PC-3 (cell line): ENCODE measurements at regions not wholly inside any gene's neighbourhood (a gene's known extent, or its start where the extent isn't known, plus 50 kb on each side); places are given as distances from the start of the nearest gene placed in this dataset.

Experiments
- ATAC-seq: fragments of 200-7000 bp; cut with Tn5 transposase; 2 replicates; pipeline ENCODE4 v1.9.1; 2020; ENCODE audit warnings: mild to moderate bottlenecking, moderate library complexity
- BruUV-seq: library from RNA; stranded (reverse); fragments of 400-500 nt; replicated peaks from 2 replicates; lab custom pipeline; 2021; lab: Mats Ljungman, UMichigan
- CTCF ChIA-PET: fragments of 300-600 bp; sonication (Branson Sonifier 250); formaldehyde crosslinking; loops from one replicate; lab custom pipeline; 2022; ENCODE audit warnings: antibody characterized with exemption; lab: Charles Lee
- POLR2A ChIA-PET: fragments of 300-600 bp; sonication (Branson Sonifier 250); formaldehyde crosslinking; loops from one replicate; lab custom pipeline; 2022; ENCODE audit warnings: antibody characterized with exemption; ENCODE audit not compliant: unreplicated experiment; lab: Charles Lee
- DNase-seq: peaks from one replicate; pipeline ENCODE4 v3.0.0-alpha.2; 2015
- H2AFZ ChIP-seq: fragments of 300-600 bp; sonication (generic); 2 replicates; pipeline ENCODE4 v1.6.0; 2016; ENCODE audit warnings: antibody characterized with exemption, low read length
- H3F3A ChIP-seq: fragments of 300-600 bp; sonication (generic); one replicate; pipeline ENCODE4 v1.6.0; 2017; ENCODE audit warnings: antibody characterized with exemption, low read length, control low read depth, mild to moderate bottlenecking; ENCODE audit not compliant: unreplicated experiment
- H3K27ac ChIP-seq: fragments of 300-600 bp; sonication (generic); 2 replicates; pipeline ENCODE4 v1.5.1; 2016; ENCODE audit warnings: mild to moderate bottlenecking, low read length
- H3K27me3 ChIP-seq: fragments of 300-600 bp; sonication (generic); 2 replicates; pipeline ENCODE4 v1.6.1; 2016; ENCODE audit warnings: low read length, mixed read lengths
- H3K36me3 ChIP-seq: fragments of 300-600 bp; sonication (generic); 2 replicates; pipeline ENCODE4 v1.6.1; 2016; ENCODE audit warnings: low read depth, mixed run types, low read length, mixed read lengths
- H3K4me1 ChIP-seq: fragments of 300-600 bp; sonication (generic); 2 replicates; pipeline ENCODE4 v1.5.1; 2016; ENCODE audit warnings: low read length; ENCODE audit not compliant: insufficient read depth
- H3K4me2 ChIP-seq: fragments of 300-600 bp; sonication (generic); 2 replicates; pipeline ENCODE4 v1.6.0; 2016; ENCODE audit warnings: low read length
- H3K4me3 ChIP-seq: fragments of 300-600 bp; sonication (generic); 2 replicates; pipeline ENCODE4 v1.5.1; 2016; ENCODE audit warnings: mild to moderate bottlenecking, low read length, mixed read lengths
- H3K79me2 ChIP-seq: fragments of 300-600 bp; sonication (generic); 2 replicates; pipeline ENCODE4 v1.6.1; 2017; ENCODE audit warnings: low read length, mixed read lengths
- H3K9ac ChIP-seq: fragments of 300-600 bp; sonication (generic); 2 replicates; pipeline ENCODE4 v1.6.0; 2016; ENCODE audit warnings: mild to moderate bottlenecking, low read length
- H3K9me2 ChIP-seq: fragments of 300-600 bp; sonication (generic); replicated peaks from 2 replicates; pipeline ENCODE4 v1.6.1; 2016; ENCODE audit warnings: mixed run types, low read length, mixed read lengths
- H3K9me3 ChIP-seq: fragments of 300-600 bp; sonication (generic); 2 replicates; pipeline ENCODE4 v1.6.1; 2016; ENCODE audit warnings: low read length, mixed read lengths
- H4K20me1 ChIP-seq: fragments of 300-600 bp; sonication (generic); 2 replicates; pipeline ENCODE4 v1.6.1; 2016; ENCODE audit warnings: low read length, mixed read lengths
- EZH2 ChIP-seq: fragments of 300-600 bp; sonication (generic); IDR thresholded peaks from one replicate; pipeline ENCODE4 v1.6.1; 2017; ENCODE audit warnings: antibody characterized with exemption, mild to moderate bottlenecking, low read length; ENCODE audit not compliant: unreplicated experiment
- EZH2phosphoT487 ChIP-seq: fragments of 300-600 bp; sonication (generic); IDR thresholded peaks from 2 replicates; pipeline ENCODE4 v1.6.1; 2018; ENCODE audit warnings: mild to moderate bottlenecking, antibody characterized with exemption, low read length, borderline replicate concordance
- intact Hi-C: fragments of 100-400 bp; cut with micrococcal nuclease; formaldehyde crosslinking; loops from 2 replicates; pipeline ENCODE4 v1.9.0; 2023
- TF ChIP-seq, protein P1 (sequence below): fragments of 300-600 bp; sonication (generic); conservative IDR thresholded peaks from 2 replicates; pipeline ENCODE4 v1.5.1; 2017; ENCODE audit warnings: antibody characterized with exemption, low read depth, mild to moderate bottlenecking, low read length

GRCh38 chr4:27141530-27141929, 280.9 kb downstream of the STIM2 start:
- Histone ChIP-seq H3K9ac (no peak overlapping the region), H3F3A (no peaks in the 10 kb centered on the region), H3K4me3 (no peak overlapping the region), H3K9me2 (no peaks in the 10 kb centered on the region), H3K4me1 (no peaks in the 10 kb centered on the region), H3K27ac (no peak overlapping the region), H3K79me2 (no peaks in the 10 kb centered on the region), H3K27me3 (no peaks in the 10 kb centered on the region), H3K9me3 (no peaks in the 10 kb centered on the region), H3K36me3 (no peaks in the 10 kb centered on the region), H4K20me1 (no peaks in the 10 kb centered on the region), H3K4me2 (no peak overlapping the region), H2AFZ (no peak overlapping the region)
- ChIA-PET POLR2A (no interaction called here), CTCF (no interaction called here)
- no TSS peak for BruUV-seq
- DNase-seq (no peak), ATAC-seq (no peak)
- TF ChIP-seq, protein P1, sequence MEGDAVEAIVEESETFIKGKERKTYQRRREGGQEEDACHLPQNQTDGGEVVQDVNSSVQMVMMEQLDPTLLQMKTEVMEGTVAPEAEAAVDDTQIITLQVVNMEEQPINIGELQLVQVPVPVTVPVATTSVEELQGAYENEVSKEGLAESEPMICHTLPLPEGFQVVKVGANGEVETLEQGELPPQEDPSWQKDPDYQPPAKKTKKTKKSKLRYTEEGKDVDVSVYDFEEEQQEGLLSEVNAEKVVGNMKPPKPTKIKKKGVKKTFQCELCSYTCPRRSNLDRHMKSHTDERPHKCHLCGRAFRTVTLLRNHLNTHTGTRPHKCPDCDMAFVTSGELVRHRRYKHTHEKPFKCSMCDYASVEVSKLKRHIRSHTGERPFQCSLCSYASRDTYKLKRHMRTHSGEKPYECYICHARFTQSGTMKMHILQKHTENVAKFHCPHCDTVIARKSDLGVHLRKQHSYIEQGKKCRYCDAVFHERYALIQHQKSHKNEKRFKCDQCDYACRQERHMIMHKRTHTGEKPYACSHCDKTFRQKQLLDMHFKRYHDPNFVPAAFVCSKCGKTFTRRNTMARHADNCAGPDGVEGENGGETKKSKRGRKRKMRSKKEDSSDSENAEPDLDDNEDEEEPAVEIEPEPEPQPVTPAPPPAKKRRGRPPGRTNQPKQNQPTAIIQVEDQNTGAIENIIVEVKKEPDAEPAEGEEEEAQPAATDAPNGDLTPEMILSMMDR, result no peak
- intact Hi-C loops, result no loop called here

- BruUV-seq, result no TSS peak
- H3F3A ChIP-seq, result no peaks in the 10 kb centered on the region
- DNase-seq (no peak), ATAC-seq (no peak)
- no peaks in the 10 kb centered on the region for H4K20me1 ChIP-seq
- no peak overlapping the region for H3K4me3 ChIP-seq
- no peaks in the 10 kb centered on the region for H3K36me3 ChIP-seq
- no peak for TF ChIP-seq EZH2phosphoT487
- no peak for TF ChIP-seq EZH2
- TF ChIP-seq, protein P1, result no peak
- H3K4me2 ChIP-seq, result no peak overlapping the region
- no peaks in the 10 kb centered on the region for H3K9me3 ChIP-seq
- H3K9ac ChIP-seq, result no peak overlapping the region
- no peaks in the 10 kb centered on the region for H3K27me3 ChIP-seq
- H3K27ac ChIP-seq, result no peak overlapping the region
- CTCF ChIA-PET, result no interaction called here
- no peaks in the 10 kb centered on the region for H3K4me1 ChIP-seq
- no peak overlapping the region for H2AFZ ChIP-seq
- intact Hi-C loops, result no loop called here
- no peaks in the 10 kb centered on the region for H3K79me2 ChIP-seq
- no peaks in the 10 kb centered on the region for H3K9me2 ChIP-seq
- POLR2A ChIA-PET, result no interaction called here
These were observed 282.2 kb downstream of the STIM2 start for GRCh38 chr4:27142841-27143240.

DNA sequence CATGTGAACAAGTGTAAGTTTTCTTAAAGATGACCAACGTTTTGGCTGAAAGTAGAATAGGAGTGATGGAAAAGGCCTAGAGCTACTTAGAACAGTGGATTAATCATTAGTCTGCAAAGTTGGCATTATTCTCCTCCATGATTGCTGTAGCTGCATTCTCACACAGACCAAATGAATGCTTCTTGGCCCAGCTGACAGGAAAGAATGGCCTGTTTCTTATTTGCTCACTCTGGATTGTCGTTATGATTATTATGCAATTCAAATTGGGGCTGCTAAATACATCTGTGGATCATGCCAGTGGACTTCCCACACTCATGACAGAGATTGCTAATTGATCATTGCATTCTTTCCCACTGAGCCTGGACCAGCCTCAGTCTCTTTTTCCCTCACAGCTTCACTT, 285.0 kb downstream of the STIM2 start:
- no peaks in the 10 kb centered on the region for H4K20me1 ChIP-seq
- H3K27ac ChIP-seq, result no peak overlapping the region
- H3K9ac ChIP-seq, result no peak overlapping the region
- BruUV-seq, result no TSS peak
- no peaks in the 10 kb centered on the region for H3K79me2 ChIP-seq
- no peak for ATAC-seq
- no peak for DNase-seq
- peaks cover 8% of the 10 kb centered on the region for H3K4me1 ChIP-seq
- H3K36me3 ChIP-seq, result no peaks in the 10 kb centered on the region
- no peak overlapping the region for H3K4me2 ChIP-seq
- H3F3A ChIP-seq, result no peaks in the 10 kb centered on the region
- ChIA-PET CTCF (no interaction called here), POLR2A (no interaction called here)
- TF ChIP-seq EZH2 (no peak), EZH2phosphoT487 (no peak)
- TF ChIP-seq, protein P1, result no peak
- H3K4me3 ChIP-seq, result no peak overlapping the region
- H3K9me3 ChIP-seq, result no peaks in the 10 kb centered on the region
- no peaks in the 10 kb centered on the region for H3K9me2 ChIP-seq
- no peaks in the 10 kb centered on the region for H3K27me3 ChIP-seq
- H2AFZ ChIP-seq, result no peak overlapping the region
- intact Hi-C loops, result no loop called here
